Transverse colon (tissue), 4 donors: ENCODE measurements at regions not wholly inside any gene's neighbourhood (a gene's known extent, or its start where the extent isn't known, plus 50 kb on each side); places are given as distances from the start of the nearest gene placed in this dataset.
A peak's percentile ranks its signal among the peaks of the same experiment; 100 is the strongest.
"Not testable (repeated sequence)": the region's sequence is repeated elsewhere in the genome, so short reads cannot be mapped to it uniquely, and the experiment has no call there.

ENCODE experiments used
- DNase-seq: peaks from one replicate; pipeline ENCODE4 v3.0.0-alpha.2; 2019
- H3K27ac ChIP-seq, 4 donors: fragments of 200-600 bp; sonication (generic); 2 replicates each; pipeline ENCODE4 v1.5.1; 2016 to 2018; ENCODE audit warnings: inconsistent platforms in 4 of 4
- H3K27me3 ChIP-seq: fragments of 200-600 bp; sonication (generic); 2 replicates; pipeline ENCODE4 v1.5.1; 2017; ENCODE audit warnings: inconsistent platforms
- H3K36me3 ChIP-seq, 4 donors: fragments of 200-600 bp; sonication (generic); 2 replicates each; pipeline ENCODE4 v1.5.1; 2017 to 2019; ENCODE audit warnings: inconsistent platforms in 4 of 4
- H3K4me1 ChIP-seq, 4 donors: fragments of 200-600 bp; sonication (generic); 2 replicates each; pipeline ENCODE4 v1.5.1; 2017 to 2020; ENCODE audit warnings: inconsistent platforms in 4 of 4
- H3K4me3 ChIP-seq, 4 donors: fragments of 200-600 bp; sonication (generic); 1 replicate in 1 of 4; 2 replicates in 3 of 4; pipeline versions ENCODE4 v1.5.1 to v1.6.1; 2017 to 2019; ENCODE audit warnings: inconsistent platforms in 4 of 4
- H3K9me3 ChIP-seq, 2 donors: fragments of 200-600 bp; sonication (generic); 2 replicates each; pipeline ENCODE4 v1.5.1; 2017 to 2019; ENCODE audit warnings: inconsistent platforms in 2 of 2
- CTCF ChIP-seq, 5 experiments: fragments of 200-600 bp in 3 of 5; fragments of 450-650 bp in 2 of 5; sonication (generic) in 3 of 5; IDR thresholded peaks; 1 replicate in 2 of 5; 2 replicates in 3 of 5; pipeline ENCODE4 v1.5.1; 2016 to 2017; ENCODE audit warnings: antibody characterized with exemption in 5 of 5, inconsistent platforms in 3 of 5, mild to moderate bottlenecking in 2 of 5, moderate library complexity in 1 of 5
- EP300 ChIP-seq: sonication (generic); formaldehyde crosslinking; IDR thresholded peaks from one replicate; pipeline ENCODE4 v1.6.1; 2017; ENCODE audit warnings: antibody characterized with exemption, low read depth
- POLR2A ChIP-seq: fragments of 450-650 bp; IDR thresholded peaks from one replicate; pipeline ENCODE4 v1.6.1; 2016; ENCODE audit warnings: antibody characterized with exemption, mild to moderate bottlenecking, moderate library complexity
- POLR2AphosphoS5 ChIP-seq, 3 donors: sonication (generic); formaldehyde crosslinking; IDR thresholded peaks; one replicate each; pipeline ENCODE4 v1.6.1; 2016; ENCODE audit warnings: antibody characterized with exemption in 3 of 3
- WGBS, 2 donors: methylation state at CpG; one replicate each; pipeline ENCODE4 v1.1.5; 2018; ENCODE audit warnings: low coverage in 1 of 2; 5-methylcytosine and 5-hydroxymethylcytosine counted together
- in situ Hi-C, 4 donors: fragments of 200-750 bp; cut with MboI; loops; one replicate each; pipeline versions ENCODE4 v1.15.0 to v1.15.1; 2017; ENCODE audit warnings: low sequenced_read_pairs in 3 of 4, low pct_ligation_motif_present in 1 of 4, low pct_unique_long_range_greater_than_20kb in 1 of 4
- intact Hi-C: fragments of 100-400 bp; cut with DNase I; formaldehyde crosslinking; loops from one replicate; pipeline ENCODE4 v1.15.1; 2023; ENCODE audit warnings: low total_unique reads

GRCh38 chr12:131510431-131510830 lies 200.5 kb upstream of the SFSWAP start:
- in situ Hi-C loops (no loop called here), intact Hi-C loops (no loop called here)
- Histone ChIP-seq H3K4me3 (no peak overlapping the region), H3K27ac (no peak overlapping the region), H3K36me3 (no peaks in the 10 kb centered on the region), H3K9me3 (no peaks in the 10 kb centered on the region), H3K27me3 (no peaks in the 10 kb centered on the region), H3K4me1 (no peaks in the 10 kb centered on the region)
- 34% methylated on average over 4 of the region's 4 CpGs; no CpG with 5 or more reads in 1 of the 2 donors for WGBS, 2 donors
- DNase-seq = no peak
- no peak for TF ChIP-seq POLR2A
- no peak for TF ChIP-seq CTCF (IDR thresholded peaks at IDR 0.05)
- no peak for TF ChIP-seq POLR2AphosphoS5 (IDR thresholded peaks at IDR 0.05)
- no peak for TF ChIP-seq EP300

- Histone ChIP-seq H3K4me1 (no peaks in the 10 kb centered on the region), H3K27ac (no peak overlapping the region), H3K36me3 (no peaks in the 10 kb centered on the region), H3K4me3 (no peak overlapping the region), H3K27me3 (no peaks in the 10 kb centered on the region), H3K9me3 (no peaks in the 10 kb centered on the region)
- WGBS, 2 donors = 42 to 64% methylated on average over 2 to 6 of the region's 7 CpGs
- peak; percentile 12 for DNase-seq
- TF ChIP-seq POLR2AphosphoS5 (IDR thresholded peaks at IDR 0.05) (no peak), CTCF (IDR thresholded peaks at IDR 0.05) (no peak), EP300 (no peak), POLR2A (no peak)
- in situ Hi-C loops = no loop called here
- intact Hi-C loops = no loop called here
Measured at GRCh38 chr12:131511391-131511802, 199.5 kb upstream of the SFSWAP start.

DNA sequence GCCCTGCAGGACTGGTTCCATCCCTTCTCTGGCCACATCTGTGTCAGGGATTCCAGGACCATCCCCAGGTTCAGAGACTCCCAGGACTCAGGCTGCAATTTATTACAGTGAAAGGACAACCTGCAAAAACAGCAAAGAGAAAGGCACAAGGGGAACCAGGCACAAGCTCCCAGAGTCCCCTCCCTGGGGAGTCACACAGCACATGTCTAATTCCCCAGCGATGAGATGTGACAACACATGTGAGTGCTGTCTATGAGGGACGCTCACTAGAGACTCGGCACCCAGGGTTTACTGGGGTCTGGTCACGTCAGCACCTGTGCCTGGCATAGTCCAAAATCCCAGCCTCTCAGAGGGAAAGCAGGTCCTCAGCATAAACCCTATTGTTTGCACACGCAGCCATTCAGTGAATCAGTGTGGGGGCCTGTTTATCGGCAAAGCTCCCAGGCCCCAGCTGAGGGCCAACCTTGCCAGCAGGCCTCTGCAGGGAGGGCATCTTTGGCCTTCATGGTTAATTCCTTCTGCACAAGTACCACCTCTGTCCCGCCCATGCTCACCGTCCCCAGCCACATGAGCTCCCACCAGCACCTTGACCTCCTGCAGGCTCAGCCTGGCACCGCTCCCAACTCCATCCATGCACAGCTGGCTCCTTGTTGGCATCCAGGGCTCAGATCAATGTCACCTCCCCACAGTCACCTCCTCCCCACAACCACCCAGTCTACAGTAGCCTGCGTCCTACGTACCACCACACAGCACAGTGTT lies 198.9 kb upstream of the SFSWAP start:
- no peaks in the 10 kb centered on the region for H3K36me3 ChIP-seq
- no peaks in the 10 kb centered on the region for H3K27me3 ChIP-seq
- H3K9me3 ChIP-seq = no peaks in the 10 kb centered on the region
- in situ Hi-C loops (no loop called here), intact Hi-C loops (no loop called here)
- H3K4me1 ChIP-seq = no peaks in the 10 kb centered on the region
- TF ChIP-seq EP300 (no peak), CTCF (IDR thresholded peaks at IDR 0.05) (no peak), POLR2AphosphoS5 (IDR thresholded peaks at IDR 0.05) (no peak), POLR2A (no peak)
- no peak overlapping the region for H3K4me3 ChIP-seq
- no peak for DNase-seq
- H3K27ac ChIP-seq = no peak overlapping the region
- WGBS, 2 donors = 82% methylated on average over 11 of the region's 11 CpGs; no CpG with 5 or more reads in 1 of the 2 donors

DNA sequence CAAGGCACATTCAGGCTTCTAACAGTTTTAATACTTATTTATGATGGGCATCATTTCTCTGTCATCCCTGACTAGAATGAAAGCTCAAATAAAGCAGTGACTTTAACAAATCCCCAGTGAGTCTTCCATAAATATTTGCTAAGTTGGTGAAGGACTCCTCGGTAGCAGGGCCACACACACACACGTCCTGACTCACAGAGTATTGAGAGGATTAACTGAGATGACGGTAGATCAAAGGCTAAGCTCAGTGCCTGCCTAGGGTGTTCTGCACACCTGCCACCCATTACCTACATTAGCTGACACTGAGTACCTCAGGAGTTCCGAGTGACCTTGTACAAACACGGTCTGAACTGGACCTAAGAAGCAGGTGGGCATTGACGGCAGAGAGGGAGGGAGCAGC lies 197.3 kb upstream of the SFSWAP start:
- DNase-seq = no peak
- intact Hi-C loops (no loop called here), in situ Hi-C loops (no loop called here)
- TF ChIP-seq POLR2AphosphoS5 (IDR thresholded peaks at IDR 0.05) = no peak
- no peak for TF ChIP-seq CTCF (IDR thresholded peaks at IDR 0.05)
- no peak for TF ChIP-seq POLR2A
- no peak for TF ChIP-seq EP300
- no peak overlapping the region for H3K4me3 ChIP-seq
- H3K27me3 ChIP-seq = no peaks in the 10 kb centered on the region
- no peaks in the 10 kb centered on the region for H3K36me3 ChIP-seq
- peaks cover 0 to 7% of the 10 kb centered on the region in 2 donors for H3K9me3 ChIP-seq
- no peak overlapping the region for H3K27ac ChIP-seq
- WGBS, 2 donors = 45% methylated on average over 6 of the region's 6 CpGs; no CpG with 5 or more reads in 1 of the 2 donors
- H3K4me1 ChIP-seq = no peaks in the 10 kb centered on the region

DNA sequence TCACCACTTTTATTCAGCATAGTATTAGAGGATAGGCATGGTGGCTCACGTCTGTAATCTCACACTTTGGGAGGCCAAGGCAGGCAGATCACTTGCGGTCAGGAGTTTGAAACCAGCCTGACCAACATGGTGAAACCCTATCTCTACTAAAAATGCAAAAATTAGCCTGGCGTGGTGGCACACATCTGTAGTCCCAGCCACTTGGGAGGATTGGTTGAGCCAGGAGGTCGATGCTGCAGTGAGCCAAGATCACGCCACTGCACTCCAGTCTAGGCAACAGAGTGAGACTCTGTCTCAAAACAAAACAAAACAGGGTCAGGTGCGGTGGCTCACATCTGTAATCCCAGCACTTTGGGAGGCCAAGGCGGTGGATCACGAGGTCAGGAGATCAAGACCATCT lies 190.3 kb upstream of the SFSWAP start:
- in situ Hi-C loops, intact Hi-C loops, H3K36me3 ChIP-seq, H3K27me3 ChIP-seq, H3K4me3 ChIP-seq, H3K4me1 ChIP-seq, DNase-seq, H3K27ac ChIP-seq, H3K9me3 ChIP-seq: not testable (repeated sequence)
- WGBS, 2 donors = 78 to 100% methylated on average over 1 to 8 of the region's 8 CpGs
